GM19328 (cell line): ENCODE measurements at regions not wholly inside any gene's neighbourhood (a gene's known extent, or its start where the extent isn't known, plus 50 kb on each side); places are given as distances from the start of the nearest gene placed in this dataset.

Experiments used
- ATAC-seq: cut with Tn5 transposase; IDR thresholded peaks from one replicate; pipeline ENCODE4 v1.9.1; 2021; ENCODE audit warnings: mild to moderate bottlenecking, moderate library complexity; ENCODE audit not compliant: unreplicated experiment

DNA sequence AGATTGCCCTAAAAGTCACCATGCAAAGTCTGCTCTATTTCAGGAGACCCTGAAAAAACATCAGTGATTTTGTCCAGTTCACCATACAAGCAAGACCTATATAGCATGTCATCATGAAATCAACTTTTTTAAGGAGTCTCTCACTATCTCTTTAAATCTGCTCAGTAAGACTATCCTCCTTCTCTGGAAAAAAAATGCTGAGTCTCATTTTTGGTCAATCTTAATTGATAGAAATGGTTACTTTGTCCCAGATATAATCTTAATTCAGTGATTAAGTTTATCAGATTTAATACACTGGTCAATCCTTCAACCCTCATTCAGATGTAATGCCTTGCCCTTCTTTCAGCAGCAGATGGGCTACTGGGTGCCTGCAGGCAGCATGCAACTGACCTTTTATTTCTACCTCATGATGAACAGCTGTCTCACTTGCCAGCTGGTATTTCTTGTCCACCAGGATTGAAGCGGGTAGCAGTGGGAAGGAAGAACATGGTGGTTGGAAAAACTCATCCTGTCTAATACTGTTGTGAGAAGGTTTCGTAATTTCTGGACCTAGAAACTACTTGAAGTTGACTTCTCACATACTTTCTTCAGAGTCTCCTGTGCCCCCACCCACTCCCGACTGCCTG lies 375.3 kb downstream of the DNAH5 start:
- no peak for ATAC-seq

DNA sequence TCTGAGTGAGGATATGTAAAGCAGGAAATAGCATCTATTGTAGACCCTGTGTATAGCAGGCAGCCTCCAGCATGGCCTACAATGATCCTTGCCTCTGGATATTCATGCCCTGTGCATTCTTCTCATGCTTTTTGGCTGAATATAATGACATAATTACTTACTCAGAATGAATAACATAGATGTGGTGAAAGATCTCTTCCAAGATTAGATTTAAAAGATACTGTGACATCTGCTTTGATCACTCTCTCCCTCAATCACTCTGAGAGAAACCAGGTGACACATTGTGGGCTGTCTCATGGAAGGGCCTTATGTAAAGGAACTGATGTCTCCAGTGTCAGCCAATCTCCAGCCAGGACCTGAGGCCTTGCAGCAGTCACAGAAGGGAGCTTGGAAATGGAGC lies 376.7 kb downstream of the DNAH5 start:
- ATAC-seq, result no peak

DNA sequence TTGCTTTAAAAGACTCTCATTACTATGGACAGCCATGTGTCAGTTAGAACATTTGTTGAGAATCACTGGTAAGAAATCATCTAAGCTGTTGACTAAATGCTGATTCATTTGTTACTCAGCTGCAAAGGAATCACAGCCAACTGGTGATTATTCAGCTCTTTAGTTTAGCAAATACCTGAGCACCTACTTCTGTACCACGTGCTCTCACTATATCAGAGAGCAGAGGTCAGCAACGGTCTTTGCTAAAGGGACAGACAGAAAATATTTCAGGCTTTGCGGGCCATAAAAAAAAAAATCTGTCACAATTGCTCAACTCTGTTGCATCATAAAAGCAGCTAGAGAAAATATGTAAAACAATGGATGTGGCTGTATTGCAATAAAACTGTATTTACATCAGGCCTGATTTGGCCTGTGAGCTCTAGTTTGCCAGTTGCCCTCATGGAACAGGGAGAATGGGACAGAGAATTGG lies 377.6 kb downstream of the DNAH5 start:
- ATAC-seq, result no peak

DNA sequence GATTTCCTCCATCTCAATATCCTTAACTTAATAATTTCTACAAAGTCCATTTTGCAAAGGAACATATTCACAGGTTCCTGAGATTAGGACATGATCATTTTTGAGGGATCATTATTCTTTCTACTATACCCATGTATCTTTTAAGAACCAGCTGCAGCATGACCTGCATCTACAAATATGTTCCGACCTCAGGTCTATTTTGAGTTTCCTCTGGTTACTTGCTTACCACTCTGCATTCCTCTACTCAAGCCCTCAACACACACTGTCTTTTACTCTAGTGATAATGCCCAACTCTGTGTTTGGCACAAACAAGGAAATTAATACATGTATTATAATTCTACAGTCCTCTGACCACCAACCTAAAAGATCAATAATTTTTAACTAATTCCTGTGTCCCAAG lies 386.1 kb downstream of the DNAH5 start:
- ATAC-seq, result no peak

DNA sequence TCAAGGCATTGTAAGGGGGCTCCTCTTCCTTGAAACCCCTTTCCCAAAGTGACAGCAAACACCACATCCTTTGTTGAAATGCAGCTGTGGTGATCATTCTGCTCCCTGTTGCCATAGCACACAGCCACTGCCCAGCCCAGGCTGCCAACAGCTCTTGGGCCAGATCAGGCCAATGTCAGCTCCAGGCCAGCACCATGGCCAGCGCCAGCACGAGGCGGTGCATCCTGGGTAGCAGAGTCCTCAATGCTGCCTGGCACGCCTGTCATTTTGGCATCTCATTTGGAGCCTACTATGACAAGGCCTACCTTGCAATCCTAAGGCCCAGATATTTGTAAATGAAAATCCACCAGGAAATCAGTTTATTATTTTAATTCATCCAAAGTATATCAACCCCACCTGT lies 390.6 kb downstream of the DNAH5 start:
- no peak for ATAC-seq

DNA sequence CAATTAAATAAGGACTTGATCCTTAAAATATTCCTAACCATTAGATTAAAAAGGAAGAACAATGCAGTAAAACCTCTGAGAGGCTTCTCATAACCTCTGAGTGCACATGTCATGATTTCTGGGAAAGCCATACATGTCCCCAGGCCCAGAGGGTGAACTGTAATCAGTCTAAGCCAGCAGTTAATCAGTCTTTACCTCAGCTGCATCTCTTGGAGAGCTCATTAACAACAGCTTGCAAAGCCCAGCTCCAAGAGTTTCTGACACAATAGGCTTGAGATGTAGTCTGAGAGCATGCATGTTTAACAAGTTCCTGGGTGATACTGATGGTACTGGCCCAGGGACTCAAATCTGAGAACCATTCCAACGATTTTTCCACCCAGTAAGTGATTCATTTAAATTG lies 392.1 kb downstream of the DNAH5 start:
- ATAC-seq, result no peak

DNA sequence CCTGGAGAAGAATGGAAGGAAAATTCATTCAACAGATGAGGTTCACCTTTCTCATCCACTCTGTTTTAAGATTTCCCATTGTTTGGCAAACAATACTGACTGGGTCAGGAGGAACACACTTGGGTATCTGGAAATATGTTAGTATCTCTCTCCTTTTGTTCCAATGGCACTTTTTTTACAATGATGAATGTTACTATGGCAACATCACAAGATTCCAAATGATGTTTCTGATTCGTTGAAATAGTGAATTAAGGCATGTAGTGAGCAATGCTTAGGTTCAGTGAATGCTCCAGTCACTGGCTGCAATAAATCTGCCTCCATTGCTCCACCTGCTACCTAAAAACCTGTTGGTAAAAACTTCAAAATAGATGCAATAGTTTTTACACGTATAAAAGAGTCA lies 392.8 kb downstream of the DNAH5 start:
- ATAC-seq, result no peak

DNA sequence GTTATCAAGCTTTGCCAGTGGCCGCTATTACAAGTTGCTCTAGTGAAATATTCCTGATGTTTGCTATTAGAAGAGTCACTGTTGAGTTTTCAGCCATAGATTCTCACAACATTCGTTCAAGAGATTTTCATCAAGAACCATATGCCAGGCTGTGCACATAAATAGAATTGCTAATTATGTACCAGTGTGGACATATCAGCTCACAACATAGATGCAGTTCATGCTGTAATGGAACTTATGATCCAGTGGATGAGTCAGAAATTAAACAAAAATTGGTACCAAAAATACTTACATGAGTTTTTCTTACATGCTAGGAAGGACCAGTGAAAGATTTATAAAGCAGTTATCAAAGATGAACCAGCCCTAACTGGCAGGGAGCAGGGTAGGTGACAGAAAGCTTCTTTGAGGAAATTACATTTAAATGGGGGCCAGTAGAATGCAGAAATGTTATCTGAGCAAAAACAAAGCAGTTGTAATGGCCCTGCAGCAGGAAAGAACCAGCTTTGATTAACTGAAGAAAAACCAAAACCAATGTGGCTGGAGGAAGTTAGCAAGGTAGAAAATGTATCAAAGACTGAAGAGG lies 404.2 kb downstream of the DNAH5 start:
- ATAC-seq, result no peak

DNA sequence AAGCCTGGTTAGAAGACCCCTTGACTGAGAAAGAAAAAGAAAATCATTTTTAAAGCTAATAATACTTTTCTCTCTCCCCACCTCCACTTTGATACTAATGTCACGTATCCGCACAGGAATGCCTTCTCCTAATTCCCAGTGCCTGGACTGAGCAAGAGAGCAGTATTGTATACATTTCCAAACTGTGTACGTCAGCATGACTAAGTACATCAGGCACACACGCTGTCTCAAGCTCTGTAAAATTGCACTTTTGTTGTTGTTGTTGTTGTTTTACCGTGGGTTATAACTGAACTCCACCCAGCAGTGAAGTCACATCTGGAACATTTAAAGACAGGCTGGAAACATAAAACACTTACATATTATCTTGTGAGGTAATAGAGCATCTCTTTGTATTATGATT lies 407.6 kb downstream of the DNAH5 start:
- ATAC-seq, result no peak

DNA sequence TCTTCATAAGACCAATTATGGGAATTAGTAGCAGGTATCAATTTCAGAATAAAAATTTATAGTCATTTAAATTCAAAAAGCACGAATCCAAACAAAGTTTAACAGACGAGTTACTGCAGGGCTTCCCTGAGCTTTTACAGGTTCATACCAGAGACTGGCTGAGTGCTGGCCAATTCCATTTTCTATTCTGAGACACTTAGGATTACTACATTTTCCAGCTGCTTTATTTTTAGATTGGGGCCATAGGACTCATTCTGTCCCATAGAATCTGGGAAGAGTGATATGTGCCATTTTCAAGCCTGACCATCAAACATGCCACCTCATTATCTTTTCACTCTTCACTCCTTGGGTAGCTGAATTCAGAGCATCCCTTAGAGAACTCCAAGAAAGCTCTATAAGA lies 410.7 kb downstream of the DNAH5 start:
- ATAC-seq, result no peak

DNA sequence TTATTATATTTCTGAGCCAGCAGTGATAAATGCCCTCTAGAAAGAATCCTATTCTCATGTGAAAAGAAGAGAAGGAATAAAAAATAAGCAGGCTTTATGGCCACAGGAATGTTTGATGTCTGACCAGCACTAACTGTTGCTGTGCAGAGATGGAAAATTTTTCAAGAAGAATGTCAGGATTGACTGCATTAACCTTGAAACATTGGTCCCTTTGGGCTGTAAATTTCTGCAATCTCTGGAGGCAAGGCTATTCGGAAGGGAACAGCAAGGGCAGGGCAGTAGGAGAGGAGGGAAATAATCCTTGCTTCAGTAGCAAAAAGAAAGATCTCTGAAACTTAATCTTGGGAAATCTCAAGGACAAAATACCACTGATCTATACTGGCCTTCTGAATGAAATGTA lies 415.2 kb downstream of the DNAH5 start:
- ATAC-seq, result no peak

DNA sequence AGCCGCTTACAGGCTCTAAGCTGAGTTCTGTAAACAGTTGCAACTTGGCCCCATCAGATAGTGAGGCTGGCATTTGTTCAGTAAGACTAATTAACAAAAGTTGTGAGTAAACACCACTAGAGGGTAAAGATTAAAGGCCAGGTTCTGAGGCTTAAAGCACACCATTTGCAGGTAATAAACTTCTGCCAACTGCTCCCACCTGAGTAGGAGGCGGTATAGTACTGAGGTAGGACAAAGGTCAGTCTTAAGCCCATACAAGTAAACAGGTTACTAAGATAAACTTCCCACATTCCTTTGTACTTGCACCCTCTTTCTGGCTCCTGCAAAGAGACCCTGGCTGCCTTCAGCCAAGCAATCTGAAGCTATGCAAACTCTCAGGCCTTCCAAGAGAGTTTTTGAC lies 419.6 kb downstream of the DNAH5 start:
- ATAC-seq, result no peak

DNA sequence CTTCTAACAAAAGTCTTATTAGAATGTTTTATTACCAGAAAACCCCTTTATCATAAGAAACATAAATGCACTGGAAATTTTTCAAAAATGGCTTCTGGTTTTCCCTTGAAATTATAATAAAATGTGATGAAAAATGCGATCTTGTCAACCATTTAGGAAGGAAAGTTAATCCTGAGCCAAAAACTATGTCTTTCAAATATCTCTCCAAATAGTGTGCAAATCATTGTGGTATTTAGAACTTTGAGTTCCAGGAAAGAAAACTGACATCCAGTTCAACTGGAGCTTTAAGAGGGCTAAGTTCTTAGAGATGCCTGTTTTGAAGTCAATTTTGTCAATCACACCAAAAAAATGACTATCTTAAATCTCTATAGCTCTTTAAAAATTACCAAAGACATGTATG lies 425.4 kb downstream of the DNAH5 start:
- ATAC-seq, result no peak

DNA sequence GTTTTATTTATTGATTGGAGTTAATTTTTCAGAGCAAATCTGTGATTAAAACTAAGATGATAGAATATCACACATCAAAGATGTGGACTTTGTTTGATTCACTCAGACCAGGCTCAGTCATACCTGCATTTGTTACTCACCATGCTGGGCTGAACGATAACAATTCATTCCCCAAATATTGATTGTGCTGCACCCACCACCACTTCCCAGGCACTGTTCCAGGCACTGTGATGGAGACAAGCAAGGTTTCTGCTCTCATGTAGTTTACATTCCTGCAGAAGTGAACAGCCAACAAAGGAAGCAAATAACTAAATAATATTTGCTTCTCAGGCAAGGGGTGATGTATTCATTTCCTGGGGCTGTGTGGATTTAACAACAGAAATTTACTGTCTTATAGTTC lies 428.3 kb downstream of the DNAH5 start:
- ATAC-seq, result no peak

DNA sequence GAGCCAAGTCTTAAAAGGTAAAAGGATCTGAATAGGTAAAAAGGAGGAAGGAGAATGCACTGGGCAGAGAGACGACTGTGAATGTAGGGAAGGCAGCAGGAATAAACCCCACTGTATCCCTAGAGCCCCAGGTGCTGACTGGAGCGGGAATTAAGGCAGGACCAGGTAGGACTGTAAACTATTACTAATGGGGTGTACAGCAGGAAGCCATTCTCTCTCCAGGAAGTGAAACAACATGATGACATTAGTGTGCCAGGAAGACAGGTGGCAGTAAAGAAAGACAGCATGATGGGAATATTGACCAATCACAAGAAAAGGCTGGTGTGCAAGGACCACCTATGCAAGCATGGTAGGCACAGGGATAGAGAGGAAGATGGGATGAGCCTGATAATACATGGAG lies 433.0 kb downstream of the DNAH5 start:
- no peak for ATAC-seq

DNA sequence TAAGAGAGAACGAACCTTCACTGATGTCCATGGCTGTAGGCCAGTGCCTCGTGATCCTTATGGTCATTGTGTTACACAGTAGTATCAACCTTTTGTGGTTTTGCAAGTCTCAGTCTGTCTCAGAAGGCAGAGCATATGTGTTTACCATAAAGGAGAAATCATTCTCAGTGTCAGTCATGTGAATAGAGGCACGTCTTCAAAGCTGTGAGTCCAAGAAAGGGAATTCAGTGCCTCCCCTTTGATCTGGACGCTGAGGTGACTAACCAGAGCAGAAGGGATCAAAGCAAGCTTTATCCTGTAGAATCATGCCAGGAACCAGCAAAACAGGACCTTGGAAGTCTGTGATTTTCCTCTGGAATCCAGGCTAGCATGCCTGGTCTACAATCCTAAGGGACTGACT lies 433.9 kb downstream of the DNAH5 start:
- no peak for ATAC-seq

DNA sequence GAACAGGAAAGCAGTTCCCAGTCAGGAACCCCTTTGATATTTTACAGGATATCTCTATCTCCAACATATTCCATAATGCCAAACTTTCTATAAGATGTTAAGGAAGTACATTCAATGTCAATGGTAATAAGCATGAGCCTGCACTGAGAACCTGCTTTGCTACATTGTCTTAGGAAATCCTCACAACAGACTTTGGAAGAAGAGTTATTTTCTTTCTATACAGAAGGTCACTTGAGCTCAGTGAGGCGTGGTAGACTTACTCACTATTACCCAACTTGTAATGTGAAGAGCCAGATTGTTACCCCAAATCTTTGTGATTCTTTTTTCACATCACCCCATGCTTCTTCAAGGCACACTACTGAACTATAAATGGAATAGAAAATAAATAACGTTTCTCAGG lies 435.9 kb downstream of the DNAH5 start:
- ATAC-seq, result no peak

DNA sequence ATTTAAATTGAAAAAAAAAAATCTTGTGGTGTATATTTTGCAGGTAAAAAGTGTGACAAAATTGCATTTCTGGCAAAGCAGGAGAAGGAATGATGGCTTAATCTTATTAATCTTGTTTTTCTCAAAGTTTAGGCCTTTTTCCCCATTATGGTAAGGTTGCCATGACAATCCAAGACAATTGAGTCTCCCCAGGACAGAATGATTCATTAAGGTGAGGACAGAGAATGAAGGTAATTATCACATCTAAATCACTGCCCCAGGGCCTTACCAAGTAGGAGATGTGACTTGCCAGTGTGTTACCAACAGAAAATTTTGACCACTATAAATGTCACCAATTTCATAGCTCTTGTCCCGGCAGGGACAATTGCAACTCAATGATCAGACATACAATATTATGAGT lies 439.2 kb downstream of the DNAH5 start:
- no peak for ATAC-seq

DNA sequence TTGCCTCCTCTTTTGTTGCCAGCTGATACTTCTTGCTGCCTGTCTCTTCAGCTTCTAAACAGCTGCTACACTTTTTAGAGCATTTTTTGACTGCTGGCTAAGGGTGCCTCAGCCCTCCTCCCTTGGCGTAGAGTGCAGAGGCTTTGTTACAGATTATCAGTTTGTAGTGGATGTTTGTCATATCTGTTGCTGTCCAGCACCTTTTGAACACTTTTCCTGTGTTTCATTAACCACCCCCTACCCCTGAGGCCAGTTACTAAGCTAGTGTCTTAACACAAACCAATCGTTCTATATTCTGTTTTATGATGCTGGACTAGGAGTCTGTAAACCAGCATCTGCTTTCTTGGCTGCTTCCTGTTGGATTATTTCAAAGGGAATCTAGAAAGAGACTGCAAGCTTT lies 441.5 kb downstream of the DNAH5 start:
- ATAC-seq, result no peak

DNA sequence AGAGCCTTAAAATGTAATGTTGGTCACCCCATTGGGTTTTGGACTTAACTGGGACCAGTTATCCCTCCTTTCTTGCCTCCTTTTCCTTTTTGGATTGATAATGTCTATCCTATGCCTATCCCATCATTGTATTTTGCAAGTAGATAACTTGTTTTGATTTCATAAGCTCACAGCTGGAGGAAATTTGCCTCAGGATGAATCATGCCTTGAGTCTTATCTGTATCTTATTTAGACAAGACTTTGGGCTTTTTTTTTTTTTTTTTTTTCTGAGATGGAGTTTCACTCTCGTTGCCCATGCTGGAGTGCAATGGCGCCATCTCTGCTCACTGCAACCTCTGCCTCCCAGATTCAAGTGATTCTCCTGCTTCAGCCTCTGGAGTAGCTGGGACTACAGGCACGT lies 443.3 kb downstream of the DNAH5 start:
- no peak for ATAC-seq

DNA sequence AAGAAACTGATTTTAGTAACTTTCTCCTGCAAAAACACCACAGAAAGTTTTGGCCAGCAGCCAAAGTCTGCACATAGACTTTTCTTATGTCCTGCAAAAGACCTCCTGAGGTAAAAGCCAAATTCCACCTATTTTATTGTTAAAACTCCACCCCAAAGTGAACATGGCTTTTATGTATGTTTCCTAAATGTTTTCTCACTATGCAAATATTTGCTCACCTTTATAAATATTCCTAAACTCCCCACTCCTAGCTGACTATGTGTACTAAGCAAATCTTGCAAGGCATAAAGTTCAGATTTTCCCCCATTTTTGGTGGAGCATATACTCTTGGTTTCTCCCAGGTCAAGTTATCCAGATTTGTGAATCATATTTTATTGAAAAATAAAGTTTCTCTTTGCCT lies 446.2 kb downstream of the DNAH5 start:
- ATAC-seq, result no peak

DNA sequence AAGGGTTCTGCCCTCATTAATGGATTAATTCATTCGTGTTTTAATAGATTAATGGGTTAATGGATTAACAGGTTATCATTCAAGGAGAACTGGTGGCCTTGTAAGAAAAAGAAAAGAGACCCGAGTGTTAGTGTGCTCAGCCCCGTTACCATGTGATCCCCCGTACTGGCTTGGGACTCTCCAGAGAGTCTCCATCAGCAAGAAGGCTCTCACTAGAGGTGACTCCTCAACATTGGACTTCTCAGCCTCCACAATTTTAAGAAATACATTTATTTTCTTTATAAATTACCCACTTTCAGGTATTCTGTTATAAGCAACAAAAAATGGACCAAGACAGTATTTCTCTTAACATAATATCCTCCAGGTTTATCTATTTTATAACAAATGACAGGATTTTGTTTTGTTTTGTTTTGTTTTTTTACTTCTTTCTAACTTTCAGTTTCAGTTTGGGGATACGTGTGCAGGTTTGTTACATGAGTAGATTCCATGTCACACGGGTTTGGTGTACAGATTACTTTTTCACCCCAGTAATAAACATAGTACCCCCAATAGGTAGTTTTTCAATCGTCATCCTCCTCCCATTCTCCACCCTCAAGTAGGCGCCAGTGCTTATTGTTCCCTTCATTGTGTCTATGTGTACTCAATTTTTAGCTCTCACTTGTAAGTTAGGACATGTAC lies 456.1 kb downstream of the DNAH5 start:
- no peak for ATAC-seq

DNA sequence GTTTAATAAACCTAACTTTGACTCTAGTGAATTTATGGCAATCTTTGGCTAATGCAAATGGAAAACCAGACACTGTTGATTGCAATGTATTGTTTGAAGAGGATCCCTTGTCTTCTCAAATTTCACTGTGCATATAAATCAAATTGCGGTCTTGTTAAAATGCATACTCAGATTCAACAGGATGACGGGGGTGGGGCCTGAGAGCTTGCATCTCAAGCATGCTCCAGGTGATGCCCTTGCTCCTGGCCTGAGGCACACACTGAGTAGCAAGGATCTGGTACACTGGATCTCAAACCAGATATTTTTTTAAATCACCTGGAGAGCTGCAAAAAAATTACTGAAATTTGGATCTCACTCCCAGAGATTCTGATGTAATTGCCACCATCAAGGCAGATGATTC lies 463.7 kb downstream of the DNAH5 start:
- ATAC-seq, result no peak
